Body of pancreas (tissue), 4 donors: ENCODE measurements at regions not wholly inside any gene's neighbourhood (a gene's known extent, or its start where the extent isn't known, plus 50 kb on each side); places are given as distances from the start of the nearest gene placed in this dataset.

Source experiments
- CTCF ChIP-seq, 7 experiments: fragments of 450-650 bp in 4 of 7; fragments of 200-600 bp in 3 of 7; sonication (generic) in 3 of 7; IDR thresholded peaks; one replicate each; pipeline ENCODE4 v1.5.1; 2016 to 2019; ENCODE audit warnings: antibody characterized with exemption in 7 of 7
- POLR2A ChIP-seq, 3 donors: fragments of 450-650 bp; IDR thresholded peaks; one replicate each; pipeline ENCODE4 v1.6.1; 2016; ENCODE audit warnings: antibody characterized with exemption in 3 of 3, mild to moderate bottlenecking in 2 of 3

GRCh38 chr10:43320226-43320625 is 51.2 kb upstream of the FXYD4 start:
- TF ChIP-seq CTCF (IDR thresholded peaks at IDR 0.05) = no peak
- TF ChIP-seq POLR2A (IDR thresholded peaks at IDR 0.05) = no peak
